Right atrium auricular region (tissue), 2 donors: ENCODE measurements at regions not wholly inside any gene's neighbourhood (a gene's known extent, or its start where the extent isn't known, plus 50 kb on each side); places are given as distances from the start of the nearest gene placed in this dataset.
"Not testable (repeated sequence)": the region's sequence is repeated elsewhere in the genome, so short reads cannot be mapped to it uniquely, and the experiment has no call there.

ENCODE experiments used
- DNase-seq: peaks from one replicate; pipeline ENCODE4 v3.0.0-alpha.2; 2019; ENCODE audit warnings: low spot score
- H3K27ac ChIP-seq, 2 donors: fragments of 200-600 bp; sonication (generic); 1 replicate in 1 of 2; 2 replicates in 1 of 2; pipeline ENCODE4 v1.5.1; 2016 to 2019
- H3K27me3 ChIP-seq, 2 donors: fragments of 200-600 bp; sonication (generic); one replicate each; pipeline versions ENCODE4 v1.5.1 to v1.6.0; 2017 to 2019
- H3K36me3 ChIP-seq: fragments of 200-600 bp; sonication (generic); one replicate; pipeline ENCODE4 v1.5.1; 2016
- H3K4me1 ChIP-seq, 2 donors: fragments of 200-600 bp; sonication (generic); one replicate each; pipeline versions ENCODE4 v1.5.1 to v1.6.0; 2017 to 2019
- H3K4me3 ChIP-seq, 2 donors: fragments of 200-600 bp; sonication (generic); 1 replicate in 1 of 2; 2 replicates in 1 of 2; pipeline ENCODE4 v1.5.1; 2017 to 2019; ENCODE audit warnings: mild to moderate bottlenecking in 1 of 2, moderate library complexity in 1 of 2
- H3K9me3 ChIP-seq, 2 donors: fragments of 200-600 bp; sonication (generic); one replicate each; pipeline ENCODE4 v1.5.1; 2019
- TF ChIP-seq, protein P1 (sequence below), 2 donors: fragments of 200-600 bp; sonication (generic); IDR thresholded peaks; one replicate each; pipeline ENCODE4 v1.5.1; 2019; ENCODE audit warnings: antibody characterized with exemption in 2 of 2

DNA sequence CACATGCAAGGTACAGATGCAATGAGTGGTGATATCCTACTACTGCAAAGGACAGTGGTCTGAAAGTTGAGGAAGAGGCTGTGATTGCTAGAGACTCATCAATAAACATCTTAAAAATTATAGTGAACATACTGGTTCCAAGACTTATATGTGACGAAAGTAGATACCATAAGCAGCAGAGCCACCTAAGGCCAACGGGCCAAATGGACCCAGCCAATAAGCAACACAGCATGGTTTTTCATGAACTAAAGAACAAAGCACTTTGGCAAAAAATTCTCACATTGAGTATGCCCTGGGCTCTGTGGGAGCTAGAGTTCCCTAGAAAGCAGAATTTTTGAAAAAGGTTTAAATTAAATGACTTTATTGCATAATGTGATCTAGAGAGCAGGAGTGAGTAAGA is 272.1 kb downstream of the SI start:
- no peaks in the 10 kb centered on the region for H3K9me3 ChIP-seq
- H3K4me1 ChIP-seq, result no peaks in the 10 kb centered on the region
- H3K36me3 ChIP-seq, result no peaks in the 10 kb centered on the region
- H3K4me3 ChIP-seq, result no peak overlapping the region
- TF ChIP-seq, protein P1, sequence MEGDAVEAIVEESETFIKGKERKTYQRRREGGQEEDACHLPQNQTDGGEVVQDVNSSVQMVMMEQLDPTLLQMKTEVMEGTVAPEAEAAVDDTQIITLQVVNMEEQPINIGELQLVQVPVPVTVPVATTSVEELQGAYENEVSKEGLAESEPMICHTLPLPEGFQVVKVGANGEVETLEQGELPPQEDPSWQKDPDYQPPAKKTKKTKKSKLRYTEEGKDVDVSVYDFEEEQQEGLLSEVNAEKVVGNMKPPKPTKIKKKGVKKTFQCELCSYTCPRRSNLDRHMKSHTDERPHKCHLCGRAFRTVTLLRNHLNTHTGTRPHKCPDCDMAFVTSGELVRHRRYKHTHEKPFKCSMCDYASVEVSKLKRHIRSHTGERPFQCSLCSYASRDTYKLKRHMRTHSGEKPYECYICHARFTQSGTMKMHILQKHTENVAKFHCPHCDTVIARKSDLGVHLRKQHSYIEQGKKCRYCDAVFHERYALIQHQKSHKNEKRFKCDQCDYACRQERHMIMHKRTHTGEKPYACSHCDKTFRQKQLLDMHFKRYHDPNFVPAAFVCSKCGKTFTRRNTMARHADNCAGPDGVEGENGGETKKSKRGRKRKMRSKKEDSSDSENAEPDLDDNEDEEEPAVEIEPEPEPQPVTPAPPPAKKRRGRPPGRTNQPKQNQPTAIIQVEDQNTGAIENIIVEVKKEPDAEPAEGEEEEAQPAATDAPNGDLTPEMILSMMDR (IDR thresholded peaks at IDR 0.05), result peak in 1 of 2 donors; percentile 36
- DNase-seq, result no peak
- no peak overlapping the region for H3K27ac ChIP-seq
- no peaks in the 10 kb centered on the region for H3K27me3 ChIP-seq

- TF ChIP-seq, protein P1 (IDR thresholded peaks at IDR 0.05), result no peak
- H3K36me3 ChIP-seq, result no peaks in the 10 kb centered on the region
Measured at GRCh38 chr3:164794099-164794498, 284.2 kb downstream of the SI start.

DNA sequence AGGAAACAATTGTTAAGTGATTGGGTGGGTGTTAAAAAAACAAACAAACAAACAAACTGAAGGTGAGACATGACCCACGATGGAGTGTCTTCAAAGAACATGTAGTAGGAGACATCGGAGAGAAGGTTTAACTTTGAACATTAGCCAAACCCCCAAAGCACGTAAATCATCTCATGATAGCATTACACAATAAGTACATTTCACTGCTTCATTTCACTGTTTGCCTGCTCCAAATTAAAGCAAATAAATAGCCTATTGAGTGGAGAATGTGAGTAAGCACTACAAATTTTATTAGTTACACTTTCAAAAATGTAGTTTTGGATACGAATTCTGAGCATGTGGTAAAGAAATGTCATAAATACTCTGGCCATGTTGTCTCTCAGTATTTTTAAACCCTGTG is 287.0 kb downstream of the SI start:
- TF ChIP-seq, protein P1 (IDR thresholded peaks at IDR 0.05), result no peak
- Histone ChIP-seq H3K27ac (no peak overlapping the region), H3K36me3 (no peaks in the 10 kb centered on the region), H3K4me1 (no peaks in the 10 kb centered on the region), H3K4me3 (no peak overlapping the region), H3K9me3 (peaks cover 0 to 6% of the 10 kb centered on the region in 2 donors), H3K27me3 (no peaks in the 10 kb centered on the region)
- no peak for DNase-seq

More at GRCh38 chr3:164794099-164794498, 284.2 kb downstream of the SI start:
- Histone ChIP-seq H3K9me3 (no peaks in the 10 kb centered on the region), H3K4me1 (no peaks in the 10 kb centered on the region), H3K4me3 (no peak overlapping the region), H3K27me3 (no peaks in the 10 kb centered on the region), H3K27ac (no peak overlapping the region)
- no peak for DNase-seq

- not testable (repeated sequence) for DNase-seq, H3K4me3 ChIP-seq, H3K9me3 ChIP-seq, H3K36me3 ChIP-seq, H3K4me1 ChIP-seq, H3K27me3 ChIP-seq, H3K27ac ChIP-seq
Measured at GRCh38 chr3:164784407-164784806, 293.9 kb downstream of the SI start.

DNA sequence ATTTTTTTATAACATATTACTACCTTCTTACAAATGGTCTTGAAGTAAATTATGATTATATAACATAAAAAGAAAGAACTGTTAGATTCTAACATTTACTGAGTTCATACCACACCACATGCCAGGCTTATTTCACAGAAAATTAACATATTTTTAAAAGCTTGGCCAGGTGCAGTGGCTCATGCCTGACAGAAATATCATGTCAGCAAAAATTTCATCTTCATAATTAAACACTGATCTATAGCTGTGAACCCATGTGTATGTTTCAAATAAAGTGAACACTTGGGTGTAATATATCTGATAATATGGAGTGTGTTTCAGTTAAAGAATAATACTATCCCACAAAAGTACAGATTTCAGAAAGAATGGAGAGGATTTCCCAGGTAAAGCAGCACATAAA is 296.5 kb downstream of the SI start:
- Histone ChIP-seq H3K4me3 (no peak overlapping the region), H3K36me3 (no peaks in the 10 kb centered on the region), H3K4me1 (no peaks in the 10 kb centered on the region), H3K27ac (no peak overlapping the region), H3K27me3 (no peaks in the 10 kb centered on the region), H3K9me3 (peaks cover 0 to 1% of the 10 kb centered on the region in 2 donors)
- TF ChIP-seq, protein P1 (IDR thresholded peaks at IDR 0.05), result no peak
- DNase-seq, result no peak

DNA sequence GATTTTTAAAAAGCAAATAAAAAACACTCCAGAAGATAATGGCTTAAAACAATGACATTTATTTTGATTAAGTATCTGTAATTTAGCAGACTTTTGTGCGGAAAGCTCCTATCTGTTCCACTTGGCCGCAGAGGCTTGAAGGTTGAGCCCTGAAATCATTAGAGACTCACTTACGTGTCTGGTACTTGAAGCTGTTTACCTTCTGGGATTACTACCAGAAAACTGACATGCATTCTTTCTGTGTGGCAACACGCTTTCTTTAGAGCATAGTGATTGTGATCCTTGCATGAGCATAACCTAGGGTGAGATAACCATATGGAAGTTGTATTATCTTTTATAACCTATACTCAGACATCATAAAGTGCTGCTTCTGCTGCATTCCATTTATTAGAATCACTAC is 298.5 kb downstream of the SI start:
- H3K4me1 ChIP-seq, result no peaks in the 10 kb centered on the region
- no peak overlapping the region for H3K27ac ChIP-seq
- no peaks in the 10 kb centered on the region for H3K36me3 ChIP-seq
- DNase-seq, result no peak
- no peaks in the 10 kb centered on the region for H3K9me3 ChIP-seq
- TF ChIP-seq, protein P1 (IDR thresholded peaks at IDR 0.05), result no peak
- no peaks in the 10 kb centered on the region for H3K27me3 ChIP-seq
- H3K4me3 ChIP-seq, result no peak overlapping the region
